T-helper 2 cell (primary cell): ENCODE measurements at regions not wholly inside any gene's neighbourhood (a gene's known extent, or its start where the extent isn't known, plus 50 kb on each side); places are given as distances from the start of the nearest gene placed in this dataset.

Source experiments
- DNase-seq, 5 experiments: peaks; one replicate each; pipeline versions ENCODE4 v3.0.0 to v3.0.0-alpha.2; 2012 to 2022

- no peak for DNase-seq
Measured at GRCh38 chr3:124092811-124093210, 100.9 kb upstream of the ROPN1 start.

- no peak for DNase-seq
Measured at GRCh38 chr3:124094496-124094895, 102.6 kb upstream of the ROPN1 start.

GRCh38 chr3:124097362-124098131 lies 105.6 kb upstream of the ROPN1 start:
- DNase-seq: no peak

- DNase-seq: no peak
Measured at GRCh38 chr3:124101643-124102042, 109.7 kb upstream of the ROPN1 start.

GRCh38 chr3:124107104-124107890 lies 115.4 kb upstream of the ROPN1 start:
- DNase-seq: no peak

- DNase-seq: no peak
Measured at GRCh38 chr3:124108446-124108845, 116.5 kb upstream of the ROPN1 start.

GRCh38 chr3:124113485-124113884 lies 121.6 kb upstream of the ROPN1 start:
- no peak for DNase-seq

GRCh38 chr3:124115279-124115678 lies 123.4 kb upstream of the ROPN1 start:
- DNase-seq: no peak

- DNase-seq: no peak
Measured at GRCh38 chr3:124115956-124116355, 124.0 kb upstream of the ROPN1 start.

- DNase-seq: no peak
Measured at GRCh38 chr3:124116906-124117305, 125.0 kb upstream of the ROPN1 start.

- DNase-seq: no peak
Measured at GRCh38 chr3:124117486-124117885, 125.6 kb upstream of the ROPN1 start.

- DNase-seq: no peak
Measured at GRCh38 chr3:124118397-124118796, 126.5 kb upstream of the ROPN1 start.

- no peak for DNase-seq
Measured at GRCh38 chr3:124119056-124119716, 127.3 kb upstream of the ROPN1 start.

- DNase-seq: no peak
Measured at GRCh38 chr3:124121379-124122312, 129.7 kb upstream of the ROPN1 start.

- DNase-seq: no peak
Measured at GRCh38 chr3:124125315-124125714, 133.4 kb upstream of the ROPN1 start.

- DNase-seq: no peak
Measured at GRCh38 chr3:124126436-124127023, 134.6 kb upstream of the ROPN1 start.

- no peak for DNase-seq
Measured at GRCh38 chr3:124131158-124131557, 139.2 kb upstream of the ROPN1 start.

GRCh38 chr3:124131580-124131979 lies 139.7 kb upstream of the ROPN1 start:
- DNase-seq: no peak

- DNase-seq: no peak
Measured at GRCh38 chr3:124132813-124133212, 140.9 kb upstream of the ROPN1 start.

GRCh38 chr3:124133366-124133940 lies 141.5 kb upstream of the ROPN1 start:
- DNase-seq: no peak

- DNase-seq: no peak
Measured at GRCh38 chr3:124137216-124137615, 145.3 kb upstream of the ROPN1 start.

- no peak for DNase-seq
Measured at GRCh38 chr3:124138148-124138547, 146.2 kb upstream of the ROPN1 start.
